ENCODE measurements at regions not wholly inside any gene's neighbourhood (a gene's known extent, or its start where the extent isn't known, plus 50 kb on each side); places are given as distances from the start of the nearest gene placed in this dataset.

DNA sequence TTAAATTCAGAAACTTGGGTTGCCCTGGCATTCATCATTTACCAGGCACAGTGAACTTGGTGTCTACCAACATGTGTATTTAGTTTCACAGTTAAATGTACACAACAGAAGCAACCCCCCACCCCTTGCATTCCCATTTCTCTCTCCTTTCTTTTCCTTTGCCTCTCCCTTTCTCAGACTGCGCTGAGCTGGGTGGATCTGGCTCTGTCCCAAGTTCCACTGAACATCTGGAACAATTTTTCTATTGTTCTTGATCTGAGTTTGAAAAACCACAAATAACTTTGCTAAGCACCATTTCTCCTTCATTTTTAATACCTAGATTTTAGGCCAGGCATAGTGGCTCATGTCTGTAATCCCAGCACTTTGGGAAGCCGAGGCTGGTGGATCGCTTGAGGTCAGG is 242.2 kb downstream of the ABHD5 start:
- Histone ChIP-seq H3K18ac (ENCODE audit: insufficient read length, low read depth, low read length) (no peak overlapping the region), H3K79me2 (ENCODE audit: insufficient read depth, low read length) (no peaks in the 10 kb centered on the region), H2AFZ (ENCODE audit: low read length) (no peak overlapping the region), H3K9ac (ENCODE audit: extremely low read depth, insufficient read length, low read length) (no peak overlapping the region), H3K56ac (ENCODE audit: insufficient read length, low read depth, low read length) (no peak overlapping the region), H2BK5ac (ENCODE audit: insufficient read length, low read length) (no peak overlapping the region), H3K14ac (ENCODE audit: insufficient read depth, low read length) (no peak overlapping the region), H3K23ac (ENCODE audit: insufficient read length, low read depth, low read length) (no peak overlapping the region), H3K79me1 (ENCODE audit: insufficient read depth, low read depth, low read length, poor library complexity, severe bottlenecking) (no peaks in the 10 kb centered on the region), H2AK5ac (ENCODE audit: insufficient read length, low read length) (no peak overlapping the region), H3K4me1 (ENCODE audit: insufficient read depth, low read length) (no peaks in the 10 kb centered on the region), H2BK120ac (ENCODE audit: low read depth, low read length, poor library complexity, severe bottlenecking) (no peak overlapping the region), H4K20me1 (ENCODE audit: control insufficient read depth, insufficient read depth, insufficient read length) (no peaks in the 10 kb centered on the region), H3T11ph (ENCODE audit: low read length) (no peak overlapping the region), H3K9me3 (ENCODE audit: control insufficient read depth, low read depth, low read length) (no peaks in the 10 kb centered on the region), H3K4ac (ENCODE audit: low read depth, low read length) (no peak overlapping the region), H2BK12ac (ENCODE audit: insufficient read length, low read depth, low read length) (no peak overlapping the region), H3K27me3 (ENCODE audit: insufficient read depth, low read length) (no peaks in the 10 kb centered on the region), H2BK15ac (ENCODE audit: low read depth, low read length) (no peak overlapping the region), H2BK20ac (ENCODE audit: low read depth, low read length, poor library complexity, severe bottlenecking) (no peak overlapping the region), H4K5ac (ENCODE audit: insufficient read length, low read depth, low read length) (no peak overlapping the region), H4K8ac (replicated peaks; ENCODE audit: insufficient read length, low read depth, low read length) (no peak overlapping the region), H4K91ac (ENCODE audit: insufficient read length, low read depth, low read length) (no peak overlapping the region), H3K4me2 (ENCODE audit: insufficient read depth, insufficient read length, low read length) (no peak overlapping the region), H3K23me2 (ENCODE audit: insufficient read length, low read depth, low read length, poor library complexity, severe bottlenecking) (no peaks in the 10 kb centered on the region), H3K27ac (ENCODE audit: insufficient read length, low read depth, low read length) (no peak overlapping the region)
- Mint-ChIP-seq H3K9me3 (peaks cover 2 to 4% of the 10 kb centered on the region in 2 experiments; a peak in 2 of 5 replicates), H3K4me1 (no peaks in the 10 kb centered on the region), H3K36me3 (ENCODE audit: insufficient read depth in 1 of 3, low read depth in 3 of 3) (no peaks in the 10 kb centered on the region; a peak in 1 of 7 replicates), H3K27me3 (ENCODE audit: low read depth) (peaks cover 22% of the 10 kb centered on the region), H3K27ac (no peak overlapping the region), H3K4me3 (no peak overlapping the region)
- DNase-seq, result no peak
- WGBS (ENCODE audit: extremely low coverage, insufficient read length, low lambda C conversion rate), result no CpG with 5 or more reads among the region's 3 CpGs
- TF ChIP-seq, protein P1, sequence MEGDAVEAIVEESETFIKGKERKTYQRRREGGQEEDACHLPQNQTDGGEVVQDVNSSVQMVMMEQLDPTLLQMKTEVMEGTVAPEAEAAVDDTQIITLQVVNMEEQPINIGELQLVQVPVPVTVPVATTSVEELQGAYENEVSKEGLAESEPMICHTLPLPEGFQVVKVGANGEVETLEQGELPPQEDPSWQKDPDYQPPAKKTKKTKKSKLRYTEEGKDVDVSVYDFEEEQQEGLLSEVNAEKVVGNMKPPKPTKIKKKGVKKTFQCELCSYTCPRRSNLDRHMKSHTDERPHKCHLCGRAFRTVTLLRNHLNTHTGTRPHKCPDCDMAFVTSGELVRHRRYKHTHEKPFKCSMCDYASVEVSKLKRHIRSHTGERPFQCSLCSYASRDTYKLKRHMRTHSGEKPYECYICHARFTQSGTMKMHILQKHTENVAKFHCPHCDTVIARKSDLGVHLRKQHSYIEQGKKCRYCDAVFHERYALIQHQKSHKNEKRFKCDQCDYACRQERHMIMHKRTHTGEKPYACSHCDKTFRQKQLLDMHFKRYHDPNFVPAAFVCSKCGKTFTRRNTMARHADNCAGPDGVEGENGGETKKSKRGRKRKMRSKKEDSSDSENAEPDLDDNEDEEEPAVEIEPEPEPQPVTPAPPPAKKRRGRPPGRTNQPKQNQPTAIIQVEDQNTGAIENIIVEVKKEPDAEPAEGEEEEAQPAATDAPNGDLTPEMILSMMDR (conservative IDR thresholded peaks at IDR 0.05), result no peak

Data from H9 (cell line).